Peyer's patch (tissue), 4 donors: ENCODE measurements at regions not wholly inside any gene's neighbourhood (a gene's known extent, or its start where the extent isn't known, plus 50 kb on each side); places are given as distances from the start of the nearest gene placed in this dataset.
A peak's percentile ranks its signal among the peaks of the same experiment; 100 is the strongest.

ENCODE experiments used
- DNase-seq, 3 donors: peaks; one replicate each; pipeline ENCODE4 v3.0.0-alpha.2; 2017 to 2019
- H3K27ac ChIP-seq, 4 donors: fragments of 200-600 bp; sonication (generic); one replicate each; pipeline ENCODE4 v1.5.1; 2016 to 2019
- H3K27me3 ChIP-seq, 2 donors: fragments of 200-600 bp; sonication (generic); one replicate each; pipeline ENCODE4 v1.5.1; 2019
- H3K36me3 ChIP-seq, 3 donors: fragments of 200-600 bp; sonication (generic); one replicate each; pipeline ENCODE4 v1.5.1; 2016 to 2019
- H3K4me1 ChIP-seq, 4 donors: fragments of 200-600 bp; sonication (generic); one replicate each; pipeline ENCODE4 v1.5.1; 2016 to 2019
- H3K4me3 ChIP-seq, 4 donors: fragments of 200-600 bp; sonication (generic); 1 replicate in 3 of 4; 2 replicates in 1 of 4; pipeline ENCODE4 v1.5.1; 2016 to 2019; ENCODE audit warnings: mild to moderate bottlenecking in 1 of 4
- H3K9me3 ChIP-seq, 4 donors: fragments of 200-600 bp; sonication (generic); one replicate each; pipeline ENCODE4 v1.5.1; 2016 to 2019; ENCODE audit warnings: mild to moderate bottlenecking in 1 of 4
- CTCF ChIP-seq, 6 experiments: fragments of 450-650 bp in 4 of 6; fragments of 200-600 bp in 2 of 6; sonication (generic) in 1 of 6; IDR thresholded peaks; one replicate each; pipeline ENCODE4 v1.5.1; 2017 to 2019; ENCODE audit warnings: antibody characterized with exemption in 6 of 6, mild to moderate bottlenecking in 3 of 6, moderate library complexity in 1 of 6
- POLR2A ChIP-seq, 2 donors: fragments of 450-650 bp; IDR thresholded peaks; one replicate each; pipeline ENCODE4 v1.5.1; 2017; ENCODE audit warnings: antibody characterized with exemption in 2 of 2, mild to moderate bottlenecking in 2 of 2, moderate library complexity in 2 of 2

- H3K4me3 ChIP-seq = no peak overlapping the region
- H3K27me3 ChIP-seq = no peaks in the 10 kb centered on the region
- no peak overlapping the region for H3K27ac ChIP-seq
- no peak for DNase-seq
- H3K9me3 ChIP-seq = no peaks in the 10 kb centered on the region
- no peaks in the 10 kb centered on the region for H3K36me3 ChIP-seq
- no peaks in the 10 kb centered on the region for H3K4me1 ChIP-seq
- no peak for TF ChIP-seq POLR2A (IDR thresholded peaks at IDR 0.05)
- peak in 3 of 6 experiments; percentile 29 to 53 (median 40) for TF ChIP-seq CTCF (IDR thresholded peaks at IDR 0.05)
Observed at GRCh38 chr10:94225589-94225988, 137.2 kb downstream of the NOC3L start.

GRCh38 chr10:94230134-94230785 is 132.5 kb downstream of the NOC3L start:
- Histone ChIP-seq H3K4me3 (no peak overlapping the region), H3K36me3 (peaks cover 0 to 5% (median 0%) of the 10 kb centered on the region in 3 donors), H3K4me1 (no peaks in the 10 kb centered on the region), H3K27me3 (no peaks in the 10 kb centered on the region), H3K9me3 (no peaks in the 10 kb centered on the region), H3K27ac (no peak overlapping the region)
- no peak for TF ChIP-seq POLR2A (IDR thresholded peaks at IDR 0.05)
- TF ChIP-seq CTCF (IDR thresholded peaks at IDR 0.05) = no peak
- no peak for DNase-seq

GRCh38 chr10:94232711-94233383 is 129.9 kb downstream of the NOC3L start:
- DNase-seq = no peak
- Histone ChIP-seq H3K36me3 (peaks cover 0 to 21% (median 0%) of the 10 kb centered on the region in 3 donors), H3K27me3 (no peaks in the 10 kb centered on the region), H3K27ac (no peak overlapping the region), H3K4me1 (no peaks in the 10 kb centered on the region), H3K9me3 (no peaks in the 10 kb centered on the region), H3K4me3 (no peak overlapping the region)
- no peak for TF ChIP-seq CTCF (IDR thresholded peaks at IDR 0.05)
- no peak for TF ChIP-seq POLR2A (IDR thresholded peaks at IDR 0.05)

GRCh38 chr10:94235461-94235860 is 127.3 kb downstream of the NOC3L start:
- TF ChIP-seq POLR2A (IDR thresholded peaks at IDR 0.05) (no peak), CTCF (IDR thresholded peaks at IDR 0.05) (no peak)
- H3K9me3 ChIP-seq = no peaks in the 10 kb centered on the region
- H3K4me1 ChIP-seq = no peaks in the 10 kb centered on the region
- peaks cover 0 to 26% (median 0%) of the 10 kb centered on the region in 3 donors for H3K36me3 ChIP-seq
- no peak overlapping the region for H3K27ac ChIP-seq
- no peak for DNase-seq
- no peak overlapping the region for H3K4me3 ChIP-seq
- H3K27me3 ChIP-seq = no peaks in the 10 kb centered on the region

- H3K27ac ChIP-seq = no peak overlapping the region
- TF ChIP-seq CTCF (IDR thresholded peaks at IDR 0.05) (no peak), POLR2A (IDR thresholded peaks at IDR 0.05) (no peak)
- DNase-seq = no peak
- H3K4me1 ChIP-seq = no peaks in the 10 kb centered on the region
- no peaks in the 10 kb centered on the region for H3K27me3 ChIP-seq
- H3K9me3 ChIP-seq = no peaks in the 10 kb centered on the region
- peaks cover 0 to 26% (median 0%) of the 10 kb centered on the region in 3 donors for H3K36me3 ChIP-seq
- H3K4me3 ChIP-seq = no peak overlapping the region
Observed at GRCh38 chr10:94238006-94238617, 124.6 kb downstream of the NOC3L start.
